NT2/D1 (cell line): ENCODE measurements at regions not wholly inside any gene's neighbourhood (a gene's known extent, or its start where the extent isn't known, plus 50 kb on each side); places are given as distances from the start of the nearest gene placed in this dataset.

Experiments
- YY1 ChIP-seq: IDR thresholded peaks from 2 replicates; pipeline ENCODE4 v1.6.1; 2011; ENCODE audit not compliant: insufficient read length, insufficient read depth
- ZNF274 ChIP-seq: IDR thresholded peaks from 2 replicates; pipeline ENCODE4 v1.6.1; 2011; ENCODE audit warnings: mild to moderate bottlenecking, low read depth, low read length

DNA sequence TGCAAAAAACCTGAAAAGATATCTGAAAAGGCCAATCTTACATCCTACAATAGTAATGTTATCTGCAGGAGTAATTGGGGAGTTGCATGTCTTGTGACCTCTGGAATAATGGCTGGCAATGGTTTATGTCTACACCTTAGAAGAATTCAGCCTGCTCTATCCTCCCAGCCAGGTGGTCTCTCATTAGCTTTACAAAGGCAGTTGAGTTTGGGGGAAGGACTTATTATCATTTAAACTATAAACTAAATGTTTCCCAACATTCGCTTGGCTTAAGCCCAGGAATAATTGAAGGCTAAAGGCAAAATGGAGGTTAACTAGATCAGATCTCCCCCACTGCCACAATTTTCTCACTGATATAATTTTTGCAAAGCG is 158.4 kb upstream of the SFSWAP start:
- TF ChIP-seq YY1 = no peak
- no peak for TF ChIP-seq ZNF274
